Activated naive CD4-positive, alpha-beta T cell treated with anti-CD3 and anti-CD28 coated beads, Interleukin-2, amount 10 ng/mL, durations not matched to agents 7 days and 5 days (primary cell): ENCODE measurements at regions not wholly inside any gene's neighbourhood (a gene's known extent, or its start where the extent isn't known, plus 50 kb on each side); places are given as distances from the start of the nearest gene placed in this dataset.
"Not testable (repeated sequence)": the region's sequence is repeated elsewhere in the genome, so short reads cannot be mapped to it uniquely, and the experiment has no call there.

Experiments
- CTCF ChIA-PET: fragments of 350-600 bp; sonication (Branson Sonifier 250); formaldehyde crosslinking; loops from one replicate; lab custom pipeline; 2021; ENCODE audit warnings: antibody characterized with exemption; lab: Charles Lee
- DNase-seq: peaks from one replicate; pipeline ENCODE4 v3.0.0-alpha.2; 2020
- H3K27ac Mint-ChIP-seq: one replicate; pipeline ENCODE4 v1.8.0; 2021; ENCODE audit warnings: mild to moderate bottlenecking, moderate library complexity, mixed read lengths
- H3K27me3 Mint-ChIP-seq: one replicate; pipeline ENCODE4 v1.8.0; 2021; ENCODE audit warnings: mild to moderate bottlenecking, mixed read lengths
- H3K36me3 Mint-ChIP-seq: one replicate; pipeline ENCODE4 v1.8.0; 2021; ENCODE audit warnings: mixed read lengths
- H3K4me1 Mint-ChIP-seq: one replicate; pipeline ENCODE4 v1.8.0; 2021; ENCODE audit warnings: mixed read lengths
- H3K4me3 Mint-ChIP-seq: one replicate; pipeline ENCODE4 v1.8.0; 2021; ENCODE audit warnings: mild to moderate bottlenecking, moderate library complexity, mixed read lengths
- H3K9me3 Mint-ChIP-seq: one replicate; pipeline ENCODE4 v1.8.0; 2021; ENCODE audit warnings: mixed read lengths

DNA sequence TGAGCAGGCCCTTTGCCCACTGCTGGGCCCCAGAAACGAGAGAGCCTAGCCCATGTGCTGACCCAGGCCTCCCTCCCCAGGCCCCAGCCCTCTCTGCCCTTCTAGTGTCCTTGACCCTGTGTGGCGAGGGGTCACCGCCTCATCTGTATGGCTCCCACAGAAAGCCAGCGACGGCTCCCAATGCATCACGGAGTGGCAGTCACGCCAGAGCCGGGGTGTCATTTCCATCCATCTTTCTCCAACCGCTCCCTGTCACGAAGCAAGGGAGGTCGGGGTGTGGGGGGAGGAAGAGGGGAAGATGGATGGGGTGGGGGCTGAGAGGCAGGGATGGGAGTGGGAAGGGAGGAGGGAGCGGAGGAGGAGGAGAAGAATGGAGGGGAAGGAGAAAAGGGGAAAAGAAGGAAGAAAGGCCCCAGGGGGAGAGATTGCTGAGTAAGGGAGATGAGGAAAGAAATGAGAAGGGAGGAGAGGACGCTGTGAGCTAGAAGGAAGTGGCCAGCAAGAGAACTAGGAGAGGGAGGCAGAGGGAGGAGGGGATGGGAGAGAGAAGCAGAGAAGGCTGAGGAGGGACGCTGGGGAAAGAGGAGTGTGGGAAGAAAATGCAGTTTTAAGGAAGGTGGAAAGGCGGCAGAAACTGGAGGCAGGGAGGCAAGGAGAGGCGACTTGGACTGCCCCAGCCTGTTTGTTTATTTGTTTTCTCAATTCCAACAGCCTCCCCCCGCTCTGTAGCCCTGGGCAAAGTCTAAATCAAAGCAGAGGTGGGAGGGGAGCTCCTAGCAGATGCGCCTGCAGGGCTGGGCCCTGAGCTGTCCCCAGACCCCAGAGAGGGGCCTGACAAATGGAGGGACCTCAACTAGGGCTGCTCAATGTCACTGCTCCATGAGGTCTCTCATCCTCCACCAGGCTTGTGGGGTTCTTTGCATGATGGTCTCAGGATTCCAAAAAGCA, 75.5 kb upstream of the LHX5 start:
- no peaks in the 10 kb centered on the region for H3K4me1 Mint-ChIP-seq
- CTCF ChIA-PET: no interaction called here
- peaks cover 8% of the 10 kb centered on the region for H3K27me3 Mint-ChIP-seq
- H3K27ac Mint-ChIP-seq: no peak overlapping the region
- no peak overlapping the region for H3K4me3 Mint-ChIP-seq
- no peaks in the 10 kb centered on the region for H3K36me3 Mint-ChIP-seq
- peaks cover 4% of the 10 kb centered on the region for H3K9me3 Mint-ChIP-seq
- no peak for DNase-seq

DNA sequence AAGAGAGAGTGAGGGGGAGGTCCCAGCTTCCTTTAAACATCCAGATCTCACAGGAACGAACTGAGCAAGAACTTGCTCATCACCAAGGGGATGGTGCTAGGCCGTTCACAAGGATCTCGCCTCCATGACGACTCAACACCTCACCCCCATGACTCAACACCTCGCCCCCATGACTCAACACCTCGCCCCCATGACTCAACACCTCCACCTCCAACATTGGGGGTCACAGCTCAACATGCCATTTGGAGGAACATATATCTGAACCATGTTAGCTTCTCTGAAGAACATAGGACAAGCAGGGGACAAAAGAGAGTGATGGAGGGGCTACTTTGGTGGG, 66.0 kb upstream of the LHX5 start:
- Mint-ChIP-seq H3K36me3 (no peaks in the 10 kb centered on the region), H3K27me3 (no peaks in the 10 kb centered on the region), H3K4me1 (no peaks in the 10 kb centered on the region), H3K4me3 (no peak overlapping the region), H3K27ac (no peak overlapping the region), H3K9me3 (peaks cover 15% of the 10 kb centered on the region)
- DNase-seq: no peak
- CTCF ChIA-PET: no interaction called here

DNA sequence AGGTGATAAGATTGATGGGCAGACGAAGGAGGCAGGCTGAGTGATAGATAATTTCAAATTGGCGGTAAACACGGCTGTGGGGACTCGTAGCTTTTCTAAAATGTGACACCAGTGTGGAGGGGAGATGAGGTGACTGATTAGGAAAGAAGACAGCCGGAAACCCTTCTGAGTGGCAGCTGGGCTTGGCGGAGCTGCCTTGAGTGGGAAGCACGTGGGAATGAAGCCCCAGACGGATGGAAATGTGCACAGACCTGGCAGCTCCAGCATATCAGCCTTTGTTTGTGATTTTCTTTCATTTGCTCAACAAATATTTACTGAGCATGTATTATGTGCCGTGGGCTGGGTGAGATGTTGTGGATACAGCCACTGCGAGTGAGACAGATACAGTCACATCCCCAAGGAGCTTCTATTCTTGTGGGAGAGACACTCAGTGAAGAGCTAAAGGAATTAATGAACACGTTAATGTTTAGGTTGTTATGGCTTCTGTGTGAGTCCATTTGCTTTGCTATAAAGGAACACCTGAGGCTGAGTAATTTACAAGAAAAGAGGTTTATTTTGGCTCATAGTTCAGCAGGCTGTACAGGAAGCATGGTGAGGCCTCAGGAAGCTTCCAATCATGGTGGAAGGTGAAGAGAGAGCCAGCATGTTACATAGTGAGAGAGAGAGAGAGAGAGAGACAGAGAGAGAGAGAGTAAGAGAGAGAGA, 65.5 kb upstream of the LHX5 start:
- Mint-ChIP-seq H3K4me1 (no peaks in the 10 kb centered on the region), H3K27ac (no peak overlapping the region), H3K36me3 (no peaks in the 10 kb centered on the region), H3K9me3 (peaks cover 15% of the 10 kb centered on the region), H3K27me3 (no peaks in the 10 kb centered on the region), H3K4me3 (no peak overlapping the region)
- no peak for DNase-seq
- CTCF ChIA-PET: no interaction called here

DNA sequence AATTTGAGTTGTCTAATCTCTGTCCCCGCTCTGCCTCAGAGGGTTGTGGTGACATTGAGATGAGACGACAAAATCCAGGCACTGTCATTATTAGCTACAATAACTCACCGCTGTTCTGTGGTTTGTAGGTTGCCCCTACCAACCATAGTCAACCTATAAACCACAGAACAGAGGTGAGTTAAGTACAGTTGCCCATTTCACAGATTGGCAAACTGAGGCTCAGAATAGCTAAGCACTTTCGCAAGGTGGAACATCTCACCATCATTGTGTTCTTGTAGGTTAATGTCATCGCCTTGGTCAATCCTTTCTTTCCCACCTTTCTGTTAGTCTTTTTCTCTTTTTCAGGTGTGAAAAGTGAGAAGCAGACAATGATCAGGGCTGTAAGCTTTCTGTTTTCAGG, 63.4 kb upstream of the LHX5 start:
- DNase-seq: no peak
- Mint-ChIP-seq H3K36me3 (no peaks in the 10 kb centered on the region), H3K27ac (no peak overlapping the region), H3K27me3 (peaks cover 4% of the 10 kb centered on the region), H3K4me1 (no peaks in the 10 kb centered on the region), H3K9me3 (peaks cover 15% of the 10 kb centered on the region), H3K4me3 (no peak overlapping the region)
- CTCF ChIA-PET: no interaction called here

DNA sequence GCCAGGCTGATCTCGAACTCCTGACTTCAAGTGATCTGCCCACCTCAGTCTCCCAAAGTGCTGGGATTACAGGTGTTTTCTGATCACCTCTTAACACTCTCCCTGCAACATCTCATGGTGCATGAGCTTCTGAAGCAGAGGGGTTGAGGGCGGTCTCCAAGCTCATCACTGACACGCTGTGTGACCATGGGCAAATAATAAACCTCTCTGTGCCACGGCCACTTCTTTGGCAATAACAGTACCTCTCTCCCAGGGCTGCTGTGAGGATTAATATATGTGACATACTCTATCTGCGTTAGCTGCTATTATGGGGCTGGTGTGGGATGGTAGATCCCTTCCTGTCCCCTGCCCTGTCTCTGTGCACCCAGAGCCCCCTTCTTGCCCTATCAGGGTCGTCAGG, 62.9 kb upstream of the LHX5 start:
- DNase-seq: no peak
- H3K4me3 Mint-ChIP-seq: no peak overlapping the region
- no peak overlapping the region for H3K27ac Mint-ChIP-seq
- CTCF ChIA-PET: interaction anchor here (0.6 kb wide), 1 partner anchor 133 kb away, joined by 3 read pairs; no protein-coding TSS in a partner anchor
- H3K9me3 Mint-ChIP-seq: peaks cover 15% of the 10 kb centered on the region
- peaks cover 4% of the 10 kb centered on the region for H3K27me3 Mint-ChIP-seq
- no peaks in the 10 kb centered on the region for H3K36me3 Mint-ChIP-seq
- no peaks in the 10 kb centered on the region for H3K4me1 Mint-ChIP-seq

DNA sequence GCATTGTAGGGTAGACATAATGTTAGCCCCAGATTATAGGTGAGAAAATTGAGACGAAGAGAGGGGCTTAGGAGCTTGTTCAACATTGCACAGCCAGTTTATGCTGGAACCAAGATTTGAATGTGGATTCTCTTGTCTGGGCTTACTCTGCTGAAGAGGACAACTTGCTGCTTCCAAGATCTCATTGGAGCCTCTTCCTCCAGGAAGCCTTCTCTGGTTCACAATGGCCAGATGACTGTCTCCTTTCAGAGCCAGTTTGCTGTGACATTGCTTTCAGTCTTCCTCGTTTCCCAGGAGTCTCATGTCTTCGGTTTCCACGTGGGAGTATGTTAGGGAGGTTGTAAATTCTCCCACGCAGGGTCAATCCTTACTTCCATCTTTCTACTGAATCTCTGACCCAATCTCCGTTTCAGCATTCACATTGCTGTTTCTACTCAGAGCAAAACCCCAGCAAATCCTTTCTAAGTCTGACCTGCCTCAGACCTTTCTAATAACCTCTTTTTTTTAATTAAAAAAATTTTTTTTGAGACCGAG, 62.2 kb upstream of the LHX5 start:
- Mint-ChIP-seq H3K36me3 (no peaks in the 10 kb centered on the region), H3K4me3 (no peak overlapping the region), H3K27me3 (peaks cover 4% of the 10 kb centered on the region), H3K9me3 (peaks cover 15% of the 10 kb centered on the region), H3K27ac (no peak overlapping the region), H3K4me1 (no peaks in the 10 kb centered on the region)
- CTCF ChIA-PET: interaction anchor here (0.6 kb wide), 1 partner anchor 132 kb away, joined by 3 read pairs; no protein-coding TSS in a partner anchor
- DNase-seq: no peak

DNA sequence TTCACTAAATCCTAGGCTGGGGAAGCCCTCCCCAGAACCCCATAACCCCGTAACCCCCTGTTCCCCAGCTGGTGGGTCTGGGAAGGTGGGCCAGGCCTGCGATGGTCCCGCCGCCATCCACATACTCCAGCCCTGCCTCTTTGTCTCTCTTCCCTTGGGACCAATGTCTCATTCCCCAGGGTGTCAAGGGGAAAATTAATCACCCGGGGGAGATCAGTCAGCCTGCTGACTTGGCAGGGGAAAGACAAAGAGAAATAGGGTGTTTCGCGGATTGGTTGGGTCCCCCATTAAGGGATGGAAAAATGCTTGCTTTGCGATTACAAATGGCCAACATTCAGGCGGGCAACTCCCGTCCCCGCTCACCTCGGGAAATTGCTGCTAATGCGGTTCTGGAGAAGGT, 60.6 kb upstream of the LHX5 start:
- no peak overlapping the region for H3K4me3 Mint-ChIP-seq
- no peak overlapping the region for H3K27ac Mint-ChIP-seq
- H3K4me1 Mint-ChIP-seq: no peaks in the 10 kb centered on the region
- peaks cover 7% of the 10 kb centered on the region for H3K27me3 Mint-ChIP-seq
- CTCF ChIA-PET: no interaction called here
- peaks cover 6% of the 10 kb centered on the region for H3K9me3 Mint-ChIP-seq
- no peaks in the 10 kb centered on the region for H3K36me3 Mint-ChIP-seq
- DNase-seq: no peak

DNA sequence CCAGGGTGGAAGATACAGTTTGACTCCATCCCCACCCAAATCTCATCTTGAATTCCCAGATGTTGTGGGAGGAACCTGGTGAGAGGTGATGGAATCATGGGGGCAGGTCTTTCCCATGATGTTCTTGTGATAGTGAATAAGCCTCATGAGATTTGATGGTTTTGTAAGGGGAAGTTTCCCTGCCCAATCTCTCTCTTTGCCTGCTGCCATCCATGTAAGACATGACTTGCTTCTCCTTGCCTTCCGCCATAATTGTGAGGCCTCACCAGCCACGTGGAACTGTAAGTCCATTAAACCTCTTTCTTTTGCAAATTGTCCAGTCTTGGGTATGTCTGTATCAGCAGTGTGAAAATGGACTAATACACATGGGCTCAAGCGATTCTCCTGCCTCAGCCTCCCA, 59.4 kb upstream of the LHX5 start:
- CTCF ChIA-PET, H3K4me1 Mint-ChIP-seq, H3K9me3 Mint-ChIP-seq, H3K27ac Mint-ChIP-seq, H3K27me3 Mint-ChIP-seq, H3K4me3 Mint-ChIP-seq, H3K36me3 Mint-ChIP-seq, DNase-seq: not testable (repeated sequence)

DNA sequence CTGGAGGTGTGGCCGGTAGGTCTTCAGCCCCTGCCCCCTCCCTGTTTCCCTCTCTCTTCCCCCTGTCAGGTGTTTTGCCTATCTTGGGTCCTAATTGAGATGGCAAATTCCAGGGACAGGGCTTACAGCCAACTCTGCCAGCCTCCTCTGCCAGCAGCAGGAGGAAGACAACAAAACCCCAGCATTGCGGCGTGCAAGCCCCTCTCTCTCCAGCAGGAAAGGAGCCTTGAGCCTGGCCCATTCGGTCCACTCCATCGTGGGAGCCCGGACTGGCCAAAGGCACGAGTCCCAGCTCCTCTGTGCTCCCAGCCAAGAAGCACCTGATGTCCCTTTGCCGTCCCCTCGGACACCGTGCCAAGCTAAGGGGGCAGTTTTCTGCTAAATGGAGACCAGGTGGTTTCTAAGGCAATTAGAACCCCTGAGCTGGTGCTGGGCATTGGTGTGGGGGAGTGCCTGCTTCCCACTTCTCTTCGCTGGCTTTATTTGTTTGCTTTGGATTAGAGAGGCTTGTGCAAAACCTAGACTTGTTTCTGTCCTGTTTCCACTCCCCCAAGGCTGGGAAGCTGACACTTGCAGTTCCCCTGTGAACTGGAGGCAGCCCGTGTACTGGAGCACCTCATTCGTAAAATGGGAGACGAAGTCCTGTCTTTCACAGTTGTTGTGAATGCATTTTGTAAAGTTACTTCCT, 57.1 kb upstream of the LHX5 start:
- CTCF ChIA-PET: no interaction called here
- Mint-ChIP-seq H3K36me3 (no peaks in the 10 kb centered on the region), H3K9me3 (no peaks in the 10 kb centered on the region), H3K4me3 (no peak overlapping the region), H3K27ac (no peak overlapping the region), H3K27me3 (peaks cover 13% of the 10 kb centered on the region), H3K4me1 (no peaks in the 10 kb centered on the region)
- DNase-seq: no peak

DNA sequence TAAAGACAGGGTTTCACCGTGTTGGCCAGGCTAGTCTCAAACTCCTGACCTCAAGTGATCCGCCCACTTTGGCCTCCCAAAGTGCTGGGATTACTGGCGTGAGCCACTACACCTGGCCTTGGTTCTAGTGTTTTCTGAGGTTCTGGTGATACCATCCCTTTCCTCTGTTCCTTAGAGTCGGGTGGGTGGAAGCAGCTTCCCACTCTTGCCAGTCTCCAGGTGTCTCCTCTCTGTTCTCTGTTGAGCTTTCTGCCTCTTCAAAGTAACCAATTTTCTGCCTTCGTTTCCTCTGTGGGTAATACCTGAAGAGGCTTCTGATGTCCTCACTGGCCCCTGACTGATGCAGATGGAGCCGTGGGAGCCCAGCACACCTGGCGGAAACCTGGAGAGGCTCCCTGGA, 53.4 kb upstream of the LHX5 start:
- Mint-ChIP-seq H3K27ac (no peak overlapping the region), H3K9me3 (no peaks in the 10 kb centered on the region), H3K4me1 (no peaks in the 10 kb centered on the region), H3K27me3 (peaks cover 37% of the 10 kb centered on the region), H3K4me3 (no peak overlapping the region), H3K36me3 (no peaks in the 10 kb centered on the region)
- no peak for DNase-seq
- CTCF ChIA-PET: no interaction called here

DNA sequence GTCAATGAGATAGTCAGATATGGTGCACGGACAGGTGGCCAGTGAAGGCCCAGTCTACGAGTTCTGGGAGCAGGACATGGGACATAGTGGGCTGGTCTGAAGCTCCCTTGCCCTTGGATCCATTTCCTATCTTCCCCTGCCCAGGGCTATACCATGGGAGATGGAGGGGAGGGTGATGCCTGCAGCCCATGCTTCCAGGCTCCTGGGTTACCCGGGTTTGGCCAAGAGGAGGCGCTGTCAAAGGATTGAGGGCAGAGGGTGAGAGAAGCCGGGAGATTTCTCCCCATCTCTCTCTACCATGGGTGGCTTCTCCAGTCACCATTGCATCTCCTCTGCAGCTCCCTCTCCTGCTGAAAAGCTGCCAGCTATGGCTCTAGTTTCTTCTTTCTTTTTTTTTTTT, 52.8 kb upstream of the LHX5 start:
- H3K27me3 Mint-ChIP-seq: peaks cover 43% of the 10 kb centered on the region
- no peak overlapping the region for H3K27ac Mint-ChIP-seq
- CTCF ChIA-PET: no interaction called here
- H3K4me1 Mint-ChIP-seq: no peaks in the 10 kb centered on the region
- no peaks in the 10 kb centered on the region for H3K9me3 Mint-ChIP-seq
- H3K4me3 Mint-ChIP-seq: no peak overlapping the region
- no peak for DNase-seq
- H3K36me3 Mint-ChIP-seq: no peaks in the 10 kb centered on the region

DNA sequence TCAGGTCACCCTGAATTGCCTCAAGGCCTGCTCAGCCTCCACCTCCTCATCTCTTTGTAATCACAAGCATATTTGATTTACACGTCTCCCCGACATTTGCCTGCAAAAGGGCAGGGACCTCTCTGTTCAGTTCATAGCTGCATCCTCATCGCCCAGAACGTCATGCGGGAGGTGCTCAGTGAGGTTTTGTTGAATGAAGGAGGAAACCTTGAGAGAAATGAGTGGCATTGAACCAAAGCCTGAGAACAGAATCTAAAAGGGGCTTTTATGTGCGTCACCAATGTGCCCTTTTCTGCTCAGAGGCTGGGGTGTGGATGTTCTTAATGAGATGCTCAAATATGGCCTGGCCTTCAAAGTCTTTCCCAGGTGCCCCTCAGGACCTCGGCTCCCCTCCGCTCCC, 50.0 kb upstream of the LHX5 start:
- H3K9me3 Mint-ChIP-seq: no peaks in the 10 kb centered on the region
- CTCF ChIA-PET: no interaction called here
- peaks cover 65% of the 10 kb centered on the region for H3K27me3 Mint-ChIP-seq

More for the DNA sequence above, 50.0 kb upstream of the LHX5 start:
- H3K27ac Mint-ChIP-seq: no peak overlapping the region
- H3K4me1 Mint-ChIP-seq: no peaks in the 10 kb centered on the region
- no peaks in the 10 kb centered on the region for H3K36me3 Mint-ChIP-seq
- DNase-seq: no peak
- H3K4me3 Mint-ChIP-seq: no peak overlapping the region
